ENCODE measurements at regions not wholly inside any gene's neighbourhood (a gene's known extent, or its start where the extent isn't known, plus 50 kb on each side); places are given as distances from the start of the nearest gene placed in this dataset.

DNA sequence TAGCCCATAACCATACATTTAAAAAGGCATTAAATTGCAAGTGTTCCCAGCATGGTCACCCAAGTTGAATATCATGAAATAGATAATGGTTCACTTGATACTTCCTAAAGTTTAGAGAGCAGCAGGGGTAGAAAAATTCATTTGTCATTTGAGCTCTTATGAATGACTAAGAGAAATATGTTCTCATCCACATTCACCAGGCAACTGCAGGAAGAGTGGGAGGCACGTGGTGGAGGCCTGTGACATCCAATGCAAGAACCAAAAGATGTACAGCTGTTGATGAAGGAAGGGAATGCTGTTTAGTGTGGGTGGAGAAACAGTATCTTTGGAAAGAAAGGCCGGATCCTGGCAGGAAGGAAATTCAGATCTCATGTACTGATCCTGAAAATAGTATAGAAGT is 473.1 kb downstream of the ADGRL2 start:
- TF ChIP-seq CTCF (IDR thresholded peaks at IDR 0.05) (no peak), POLR2A (IDR thresholded peaks at IDR 0.05) (no peak)

Measured in suprapubic skin (tissue), 3 donors.